HG03565 (cell line): ENCODE measurements at regions not wholly inside any gene's neighbourhood (a gene's known extent, or its start where the extent isn't known, plus 50 kb on each side); places are given as distances from the start of the nearest gene placed in this dataset.
A peak's percentile ranks its signal among the peaks of the same experiment; 100 is the strongest.

ENCODE experiments used
- ATAC-seq: cut with Tn5 transposase; IDR thresholded peaks from one replicate; pipeline ENCODE4 v1.9.1; 2021; ENCODE audit warnings: mild to moderate bottlenecking, moderate library complexity; ENCODE audit not compliant: unreplicated experiment

DNA sequence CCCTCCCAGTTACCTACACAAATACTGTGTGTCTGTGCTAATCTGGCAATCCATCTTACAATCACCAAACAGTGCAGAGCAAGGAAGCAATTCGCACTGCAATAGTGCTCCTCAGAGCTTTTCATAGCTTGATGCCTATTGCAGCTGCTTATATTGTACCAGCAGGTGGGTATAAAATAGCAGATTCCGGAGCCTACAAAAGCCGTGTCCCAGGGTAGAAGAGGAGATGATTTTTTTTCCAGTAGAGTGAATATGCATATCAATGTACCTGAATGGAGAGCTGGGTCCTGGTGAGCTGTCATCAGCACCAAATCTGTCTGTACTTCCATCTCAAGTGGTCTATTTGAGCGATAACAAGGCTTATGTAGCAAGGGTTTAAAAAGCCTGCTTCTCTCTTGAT, 668.4 kb downstream of the DIAPH3 start:
- no peak for ATAC-seq

DNA sequence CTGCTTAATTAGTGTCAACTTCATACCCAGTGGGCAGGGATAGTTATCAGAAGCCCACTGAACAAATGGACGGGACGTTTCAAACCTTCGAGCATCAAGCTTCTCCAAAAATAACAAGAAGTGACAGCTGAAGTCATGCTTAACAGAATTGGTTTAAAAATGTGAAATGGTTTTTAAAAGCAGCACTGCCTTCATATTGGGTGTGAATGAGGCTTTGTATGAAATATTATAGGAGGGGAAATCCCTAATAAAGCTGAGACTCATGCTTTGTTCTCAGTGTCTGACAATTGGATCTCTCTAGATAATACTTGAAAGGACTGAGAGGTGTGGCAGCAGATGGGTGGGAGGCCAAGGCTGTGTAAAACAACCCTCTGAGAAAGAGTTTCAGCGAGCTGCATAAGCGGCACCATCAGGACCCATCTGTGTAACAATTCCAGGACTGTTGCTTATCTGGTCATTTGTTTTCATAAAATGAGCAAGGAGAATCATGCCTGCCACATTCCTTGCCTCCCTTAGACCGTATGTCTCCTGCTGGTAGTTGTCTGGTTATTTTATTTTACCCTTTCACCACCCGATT, 667.7 kb downstream of the DIAPH3 start:
- no peak for ATAC-seq

DNA sequence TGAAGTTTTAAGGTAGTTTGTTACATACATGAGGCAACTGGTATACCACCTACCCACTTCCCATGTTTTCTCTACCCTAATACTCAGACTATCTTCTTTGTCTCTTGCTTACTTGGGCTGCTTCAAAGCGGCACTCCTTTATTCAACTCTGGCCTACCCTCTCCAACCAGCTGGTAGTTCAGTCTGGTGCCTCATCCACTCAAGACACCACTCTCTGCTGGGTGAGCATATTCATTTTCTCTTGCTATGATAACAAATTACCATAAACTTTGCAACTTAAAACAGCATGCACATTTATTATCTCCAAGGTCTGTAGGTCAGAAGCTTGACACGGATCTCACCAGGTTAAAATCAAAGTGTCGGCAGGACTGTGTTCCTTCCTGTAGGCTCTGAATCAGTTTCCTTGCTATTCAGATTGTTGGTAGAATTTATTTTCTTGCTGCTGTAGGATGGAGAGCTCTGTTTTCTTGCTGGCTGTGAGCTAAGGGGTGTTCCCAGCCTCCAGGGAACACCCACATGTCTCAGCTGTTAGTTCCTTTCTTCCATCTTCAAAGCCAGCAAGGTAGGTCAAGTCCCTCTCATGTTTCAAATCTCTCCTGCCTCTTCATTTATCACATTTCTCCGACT, 666.0 kb downstream of the DIAPH3 start:
- no peak for ATAC-seq

DNA sequence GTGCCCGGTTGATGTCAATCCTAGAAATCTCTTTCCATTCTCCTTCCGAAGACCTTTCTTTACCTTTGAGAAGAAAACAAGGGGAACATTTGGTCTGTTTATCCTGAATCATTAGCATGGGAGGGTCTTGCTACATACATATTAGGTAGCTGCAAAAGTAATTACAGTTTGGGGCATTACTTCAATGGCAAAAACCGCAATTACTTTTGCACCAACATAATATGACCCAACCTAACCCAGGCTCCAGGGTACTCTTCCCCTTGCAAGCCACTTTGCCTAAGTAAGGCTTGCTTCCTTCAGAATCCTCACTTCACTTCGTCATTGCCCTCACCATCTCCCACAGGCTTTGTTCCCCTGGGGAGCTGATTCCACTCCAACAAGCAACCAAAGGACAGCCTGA, 662.7 kb downstream of the DIAPH3 start:
- ATAC-seq, result no peak

DNA sequence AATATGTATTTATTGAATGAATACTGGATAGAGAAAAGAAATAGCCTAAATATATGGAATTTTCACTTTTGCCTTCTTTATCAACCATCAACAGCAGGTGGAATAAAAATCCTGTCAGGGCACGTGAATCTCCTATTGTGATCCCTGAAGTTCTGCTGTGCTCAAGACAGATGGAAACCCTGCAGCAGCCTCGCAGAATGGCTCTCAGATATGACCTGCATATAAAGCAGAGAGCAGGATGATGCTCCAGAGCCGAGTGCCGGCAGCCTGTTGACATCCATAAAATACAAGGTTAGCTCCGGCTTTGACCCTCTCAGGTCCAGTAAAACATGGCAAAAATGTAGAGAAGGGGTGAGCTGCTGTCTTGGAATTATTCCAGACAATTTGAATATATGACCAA, 659.3 kb downstream of the DIAPH3 start:
- ATAC-seq, result no peak

DNA sequence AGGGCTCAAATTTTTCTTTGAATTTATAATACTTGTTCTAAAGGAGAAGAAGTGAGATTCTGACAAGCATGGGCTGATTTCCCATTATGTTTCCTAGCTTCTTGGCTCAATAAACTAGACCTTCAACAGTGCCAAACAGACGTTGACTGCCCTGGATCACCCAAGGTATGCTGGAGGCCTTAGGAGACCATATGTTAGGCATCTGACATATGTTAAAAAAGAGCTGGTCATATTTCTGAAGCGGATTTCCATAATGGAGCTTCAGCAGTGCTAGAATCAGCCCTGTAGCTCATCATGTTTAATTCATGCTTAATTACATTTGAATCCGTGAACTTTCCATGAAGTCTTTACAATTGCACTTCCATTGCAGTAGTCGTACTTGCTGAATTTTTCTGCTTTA, 653.3 kb downstream of the DIAPH3 start:
- no peak for ATAC-seq

DNA sequence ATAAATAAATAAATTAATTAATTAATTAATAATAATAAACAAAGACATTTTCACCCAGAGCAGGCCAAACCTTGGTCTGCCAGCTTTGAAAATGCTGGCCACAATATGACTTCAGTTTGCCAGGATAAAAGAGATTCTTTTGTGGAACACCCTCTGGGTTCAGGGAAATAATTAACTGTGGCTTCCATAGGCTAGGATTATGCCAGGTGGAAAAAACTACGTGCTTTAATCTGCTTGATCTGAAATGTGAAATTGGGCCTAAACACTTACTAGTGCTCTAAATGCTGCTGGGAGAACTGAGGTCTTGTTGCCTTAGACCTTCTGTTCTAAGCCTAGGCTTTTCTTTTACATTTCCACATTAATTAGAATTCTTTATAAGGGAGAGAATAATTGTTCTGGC, 650.0 kb downstream of the DIAPH3 start:
- ATAC-seq, result no peak

DNA sequence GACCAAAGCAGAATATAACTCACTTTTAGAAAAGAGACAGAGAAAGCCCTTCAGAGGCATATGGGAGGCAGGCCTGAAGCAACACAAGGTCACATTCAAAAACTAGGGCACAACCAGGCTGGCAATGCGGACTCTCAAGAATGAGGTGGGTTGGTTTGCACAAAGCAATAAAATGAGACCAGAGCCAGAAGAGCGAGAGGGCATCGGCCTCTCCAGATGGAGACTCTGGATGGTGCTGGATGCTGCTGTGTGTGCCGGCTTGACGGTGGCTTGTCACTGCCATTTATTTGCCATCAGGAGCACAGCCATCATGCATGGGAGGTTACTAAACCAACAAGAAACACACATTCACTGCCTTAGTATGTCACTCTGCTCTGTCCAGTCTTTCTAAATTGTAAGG, 649.4 kb downstream of the DIAPH3 start:
- no peak for ATAC-seq

DNA sequence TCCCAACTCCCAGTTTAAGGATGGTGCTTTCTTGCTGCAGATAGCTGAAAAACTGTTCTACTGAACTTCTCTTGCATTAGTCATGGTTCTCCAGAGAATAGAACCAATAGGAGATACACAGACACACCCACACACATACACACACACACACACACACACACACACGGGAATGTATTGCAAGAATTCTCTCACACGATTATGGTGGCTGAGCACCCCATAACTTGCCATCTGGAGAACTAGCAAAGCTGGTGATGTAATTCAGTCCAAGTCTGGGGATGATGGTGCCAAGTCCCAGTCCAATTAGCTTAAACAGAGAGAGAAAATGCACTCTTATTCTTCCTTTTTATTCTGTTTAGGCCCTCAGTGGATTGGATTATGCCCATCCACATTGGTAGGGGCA, 643.9 kb downstream of the DIAPH3 start:
- ATAC-seq, result no peak

DNA sequence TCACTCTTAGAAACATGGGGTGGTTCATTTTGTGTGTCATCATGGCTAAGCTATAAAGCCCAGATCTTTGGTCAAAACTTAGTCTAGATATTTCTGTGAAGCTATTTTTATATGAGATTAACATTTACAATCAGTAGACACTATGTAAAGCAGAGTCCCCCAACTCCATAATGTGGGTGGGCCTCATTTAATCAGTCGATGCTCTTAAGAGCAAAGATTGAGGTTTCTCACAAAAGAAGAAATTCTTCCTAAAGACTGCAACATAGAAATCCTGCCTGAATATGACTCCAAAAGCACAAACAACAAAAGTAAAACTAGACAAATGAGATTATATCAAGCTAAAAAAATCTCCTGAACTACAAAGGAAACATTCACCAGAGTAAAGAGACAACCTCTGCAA, 642.2 kb downstream of the DIAPH3 start:
- no peak for ATAC-seq

DNA sequence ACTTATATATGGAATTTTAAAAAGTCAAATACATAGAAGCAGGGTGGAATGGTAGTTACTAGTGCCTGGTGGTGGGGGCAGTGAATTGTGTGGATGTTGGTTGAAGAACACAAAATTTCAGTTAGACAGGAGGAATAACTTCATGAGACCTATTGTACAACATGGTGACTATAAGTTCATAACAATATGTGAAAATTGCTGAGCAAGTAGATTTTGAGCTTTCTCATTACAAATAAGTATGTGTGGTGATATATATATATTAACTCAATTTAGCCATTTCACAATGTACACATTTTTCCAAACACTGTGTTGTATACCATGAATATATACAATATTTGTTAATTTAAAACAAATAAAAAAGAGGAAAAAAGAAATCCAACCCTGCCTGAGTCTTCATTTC, 641.1 kb downstream of the DIAPH3 start:
- no peak for ATAC-seq

DNA sequence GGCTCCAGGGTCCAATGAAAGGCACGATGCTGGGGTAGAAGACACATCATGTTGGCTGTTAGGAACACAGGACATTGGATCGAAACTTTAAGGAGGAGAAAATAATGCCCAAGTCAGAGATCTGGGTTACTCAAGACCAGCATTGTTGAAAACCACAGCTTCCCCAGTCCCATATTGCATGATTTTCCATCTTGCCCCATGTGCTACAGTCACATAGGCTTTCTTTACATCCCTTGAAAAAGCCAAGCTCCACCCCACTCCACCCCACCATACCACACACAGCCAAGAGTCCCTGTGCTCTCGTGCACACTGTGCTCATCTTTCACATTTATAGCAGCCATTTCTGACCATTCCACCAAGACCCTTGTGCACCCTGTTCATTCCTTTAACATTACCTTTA, 636.2 kb downstream of the DIAPH3 start:
- no peak for ATAC-seq

DNA sequence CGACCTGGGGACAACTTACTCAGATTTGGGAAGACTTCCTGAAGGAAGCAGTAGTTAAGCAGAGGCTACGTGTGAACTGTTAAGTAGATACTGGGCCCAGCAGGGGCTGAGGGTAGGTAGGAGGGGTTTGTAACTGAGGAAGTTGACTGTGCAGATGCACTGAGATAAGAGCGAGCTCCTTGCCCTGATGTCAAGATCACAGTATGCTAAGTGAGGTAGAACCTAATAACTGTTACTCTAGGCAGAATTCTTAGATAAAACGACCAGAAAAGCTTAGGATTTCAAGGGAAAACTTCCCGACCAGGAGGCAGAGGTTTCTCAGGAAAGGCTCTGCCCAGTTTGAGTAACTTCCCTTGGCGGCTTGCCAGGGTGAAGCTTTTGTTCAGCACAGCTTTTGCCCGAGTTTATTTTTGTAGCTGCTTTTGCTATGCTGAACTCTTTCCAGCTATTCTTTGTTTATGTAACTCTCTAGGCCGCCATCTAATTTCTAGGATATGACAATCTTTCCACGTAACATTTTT, 632.1 kb downstream of the DIAPH3 start:
- ATAC-seq, result peak; percentile 75

DNA sequence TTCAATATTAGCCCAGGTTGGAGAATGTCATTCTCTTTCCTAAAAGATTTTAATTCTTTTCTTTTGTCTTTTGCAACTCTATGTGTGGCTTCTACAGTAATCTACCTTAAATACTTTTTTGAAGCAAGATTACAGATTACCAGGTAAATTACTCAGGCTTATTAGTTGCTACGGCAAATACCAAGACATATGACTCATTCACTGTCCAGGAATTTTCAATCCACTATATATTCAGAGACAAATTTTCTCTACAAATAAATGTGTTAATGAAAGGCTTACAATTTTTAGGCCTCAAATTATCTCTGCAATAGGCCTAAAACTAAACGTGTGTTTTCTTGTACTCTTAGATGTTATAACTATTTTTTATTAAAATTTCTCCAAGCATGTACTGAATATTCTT, 631.3 kb downstream of the DIAPH3 start:
- ATAC-seq, result no peak

DNA sequence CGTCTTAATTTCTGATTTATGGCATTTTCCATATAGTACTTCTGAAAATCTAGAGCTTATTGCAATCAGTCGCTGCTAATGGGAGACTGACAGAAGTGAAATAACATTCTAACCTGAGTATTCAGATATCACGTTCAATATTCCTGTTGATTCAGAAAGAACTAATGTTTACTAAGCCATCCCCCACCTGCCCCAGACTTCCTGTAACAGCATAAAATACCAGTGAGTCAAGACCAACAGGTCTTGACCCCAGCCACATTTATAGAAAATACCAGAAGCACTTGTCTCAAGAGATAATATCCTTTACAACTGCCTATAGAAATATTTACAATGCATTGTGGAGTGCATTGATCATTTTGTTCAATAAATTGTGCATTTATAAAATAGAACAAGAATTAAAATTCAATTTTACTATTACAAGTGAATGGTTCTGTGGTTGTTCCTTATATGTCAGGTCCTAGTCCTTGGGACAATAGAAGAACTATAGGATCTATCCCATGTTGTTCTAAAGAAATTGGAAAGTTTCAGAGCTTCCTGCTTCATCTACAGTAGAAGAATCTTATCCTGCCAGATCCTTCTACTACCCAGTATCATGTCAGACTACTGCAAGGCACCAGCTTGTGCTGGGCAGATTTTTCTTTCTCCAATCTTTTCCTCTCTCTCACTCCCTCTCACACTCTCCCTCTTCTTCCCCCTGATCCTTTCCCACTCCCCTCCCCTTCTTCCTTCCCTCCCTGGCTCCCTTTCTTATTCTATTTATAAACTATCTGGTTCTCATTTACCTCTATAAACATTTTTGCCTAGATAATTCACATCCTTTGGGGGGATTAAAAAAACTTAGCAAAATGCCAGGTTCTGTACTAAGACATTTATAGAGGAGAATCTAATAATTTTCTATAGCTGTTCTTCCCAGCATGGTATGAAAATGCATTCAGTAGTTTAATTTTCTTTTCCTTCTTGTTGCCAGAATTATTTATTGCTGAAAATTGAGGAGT, 629.9 kb downstream of the DIAPH3 start:
- no peak for ATAC-seq

DNA sequence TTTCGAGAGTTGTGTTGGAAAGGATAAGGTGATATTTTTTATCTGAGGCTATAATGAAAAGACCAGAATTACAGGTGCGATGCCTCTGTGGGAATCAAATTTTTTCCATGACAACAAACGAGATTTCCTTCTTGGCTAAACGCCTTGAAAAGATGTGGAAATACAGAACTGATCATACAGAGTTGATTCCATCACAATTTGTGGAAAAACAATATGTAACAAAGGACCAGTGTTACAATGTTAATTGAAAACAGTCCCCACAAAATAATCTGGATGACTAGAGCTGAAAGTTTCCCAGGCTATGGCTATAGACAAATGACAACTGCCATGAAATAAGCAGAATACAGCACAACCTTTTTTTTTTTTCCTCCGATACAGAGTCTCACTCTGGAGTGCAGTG, 628.9 kb downstream of the DIAPH3 start:
- ATAC-seq, result no peak

DNA sequence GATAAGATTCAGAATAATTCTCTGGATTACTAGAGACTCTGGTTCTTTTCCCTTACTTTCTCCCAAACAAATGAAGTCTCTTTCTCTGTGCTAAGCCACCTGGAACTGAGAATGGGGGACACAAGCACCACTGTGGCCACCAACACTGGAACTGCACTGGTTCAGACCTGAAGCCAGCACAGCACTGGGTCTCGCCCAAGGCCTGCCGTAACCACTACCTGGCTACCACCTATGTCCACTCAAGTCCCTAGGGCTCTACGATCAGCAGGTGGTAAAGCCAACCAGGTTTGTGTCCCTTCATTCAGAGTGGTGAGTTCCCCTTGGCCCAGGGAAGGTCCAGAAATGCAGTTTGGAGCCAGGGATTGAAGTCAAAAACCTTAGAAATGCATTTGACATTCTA, 626.2 kb downstream of the DIAPH3 start:
- no peak for ATAC-seq

DNA sequence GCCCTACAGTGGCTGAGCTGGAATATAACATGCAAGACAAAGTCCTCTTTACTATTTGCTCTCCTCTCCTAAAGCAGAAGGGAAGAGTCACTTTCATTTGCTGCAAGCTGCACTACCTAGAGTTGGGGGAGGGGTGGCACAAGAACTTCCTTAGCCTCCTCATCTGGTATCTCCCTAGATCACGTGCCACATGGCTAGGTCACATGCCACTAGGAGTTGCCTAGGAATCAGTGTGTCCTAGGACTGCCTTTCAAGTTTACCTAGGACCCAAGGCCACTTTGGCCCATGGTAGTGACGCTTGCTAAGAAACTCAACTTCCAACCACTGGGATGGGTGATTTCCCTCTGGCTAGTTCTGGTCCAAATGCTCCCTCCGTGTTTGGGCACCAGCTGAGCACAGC, 625.2 kb downstream of the DIAPH3 start:
- no peak for ATAC-seq

DNA sequence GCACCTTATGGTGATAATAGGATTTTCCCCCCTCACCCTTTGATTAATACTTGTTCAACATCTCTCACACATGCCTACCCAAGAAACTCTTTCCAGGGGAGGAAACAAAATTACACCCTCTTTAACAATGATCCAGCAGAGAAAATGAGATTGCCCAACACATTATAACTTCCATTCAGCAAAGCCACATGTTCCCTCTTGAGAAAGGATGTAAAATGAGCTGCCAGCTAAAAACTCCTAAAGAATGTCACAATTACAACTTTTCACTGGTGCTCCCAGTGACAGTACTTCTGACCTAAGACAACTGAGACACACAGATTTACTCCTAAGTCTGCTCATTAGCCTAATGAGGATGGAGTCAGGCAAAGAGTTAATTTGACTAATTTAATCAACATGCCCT, 621.4 kb downstream of the DIAPH3 start:
- no peak for ATAC-seq

DNA sequence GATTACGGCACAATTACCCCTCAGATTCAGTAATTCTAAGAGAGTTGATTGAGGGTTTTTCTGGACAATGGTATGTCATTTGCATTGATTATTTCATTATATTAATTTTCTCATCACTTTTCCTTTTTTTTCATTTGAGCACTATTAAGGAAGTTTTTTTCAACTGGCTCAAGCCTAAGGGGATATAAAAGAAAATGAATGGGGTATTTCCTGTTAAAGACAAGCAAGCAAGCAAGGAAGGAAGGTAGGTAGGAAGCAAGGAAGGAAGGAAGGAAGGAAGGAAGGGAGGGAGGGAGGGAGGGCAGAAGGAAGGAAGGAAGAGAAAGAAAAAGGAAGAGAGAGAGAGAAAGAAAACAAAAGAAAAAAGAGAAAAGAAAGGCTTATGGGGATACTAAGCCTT, 620.3 kb downstream of the DIAPH3 start:
- no peak for ATAC-seq

DNA sequence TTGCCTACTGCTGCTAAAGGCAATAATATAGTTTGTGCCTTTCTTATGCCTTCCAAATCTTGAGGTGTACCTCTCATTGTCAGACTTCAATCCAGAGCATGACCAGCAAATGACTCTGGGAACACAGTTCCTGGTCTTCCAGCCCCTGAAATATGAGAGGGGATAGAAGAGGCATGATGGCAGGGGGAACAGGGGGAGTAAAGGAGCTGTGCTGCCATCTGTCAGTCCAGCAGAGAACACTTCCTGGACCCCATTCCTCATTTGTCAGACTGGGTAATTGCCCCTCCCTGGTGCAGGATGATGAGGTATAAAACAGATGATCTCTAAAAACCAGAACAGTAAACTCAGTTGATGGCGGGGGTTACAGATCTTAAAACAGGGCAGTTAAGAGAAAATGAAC, 618.7 kb downstream of the DIAPH3 start:
- no peak for ATAC-seq

DNA sequence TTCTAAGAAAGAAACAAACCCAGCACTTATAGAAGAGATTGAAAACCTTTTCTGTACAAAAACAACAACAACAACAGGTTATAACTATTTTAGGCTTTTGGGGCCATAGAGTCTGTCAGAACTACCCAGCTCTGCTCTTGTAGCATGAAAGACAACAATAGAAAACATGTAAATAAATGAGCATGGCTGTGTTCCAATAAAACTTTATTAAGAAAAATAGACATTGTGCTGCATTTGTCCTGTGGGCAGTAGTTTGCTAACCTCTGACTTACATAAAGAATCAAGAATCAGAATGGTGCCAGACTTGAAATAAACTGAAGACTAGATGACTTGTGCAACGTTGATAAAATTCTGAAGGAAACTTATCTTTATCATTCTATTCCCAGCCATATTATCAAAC, 617.5 kb downstream of the DIAPH3 start:
- ATAC-seq, result no peak
